ENCODE measurements at regions not wholly inside any gene's neighbourhood (a gene's known extent, or its start where the extent isn't known, plus 50 kb on each side); places are given as distances from the start of the nearest gene placed in this dataset.
A peak's percentile ranks its signal among the peaks of the same experiment; 100 is the strongest.

DNA sequence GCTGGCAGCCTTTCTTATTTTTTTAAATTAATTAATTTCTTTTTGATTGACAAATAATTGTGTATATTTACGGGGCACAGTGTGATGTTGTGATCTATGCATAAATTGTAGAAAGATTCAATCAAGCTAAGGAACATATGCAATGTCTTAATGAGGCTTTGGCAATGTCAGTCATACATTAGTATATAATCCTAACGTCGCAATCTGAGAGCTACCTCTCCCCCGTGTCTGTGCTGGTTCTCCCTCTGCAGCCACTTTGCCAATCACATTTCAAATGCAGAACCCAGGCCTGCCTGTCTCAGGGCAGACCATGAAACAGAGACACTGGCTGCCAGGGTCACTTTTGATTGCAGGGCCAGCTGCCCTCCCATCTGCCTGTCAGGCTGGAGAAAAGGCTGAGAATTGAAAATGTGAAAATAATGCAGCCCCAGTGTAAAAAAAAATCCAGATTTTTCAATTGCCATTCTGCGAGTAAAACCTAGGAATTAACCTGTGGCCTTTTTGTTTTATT is 56.3 kb downstream of the SLC24A2 start:
- DNase-seq (ENCODE audit: low read depth in 2 of 2) = no peak

DNA sequence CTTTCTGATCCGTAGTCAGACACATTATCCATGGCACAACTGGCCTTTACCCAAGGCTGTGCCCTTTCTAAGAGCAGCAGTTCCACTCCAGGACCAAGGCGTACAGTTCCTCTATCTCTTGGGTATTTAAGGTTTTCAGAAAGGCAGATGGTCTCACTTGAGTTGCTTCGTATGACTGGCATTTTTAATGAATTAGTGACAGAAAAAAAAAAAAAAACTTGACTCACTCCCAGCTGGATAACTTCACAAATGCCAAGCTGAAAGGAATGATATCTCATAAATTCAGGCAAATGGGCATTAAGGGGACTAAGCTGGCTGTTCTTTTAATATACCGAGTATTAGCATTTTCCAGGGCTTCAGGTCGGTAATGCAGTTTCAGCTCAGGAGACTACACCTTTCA is 60.7 kb downstream of the SLC24A2 start:
- DNase-seq (ENCODE audit: low read depth in 2 of 2) = no peak

GRCh38 chr9:19725970-19726369 is 62.9 kb downstream of the SLC24A2 start:
- DNase-seq (ENCODE audit: low read depth in 2 of 2) = no peak

DNA sequence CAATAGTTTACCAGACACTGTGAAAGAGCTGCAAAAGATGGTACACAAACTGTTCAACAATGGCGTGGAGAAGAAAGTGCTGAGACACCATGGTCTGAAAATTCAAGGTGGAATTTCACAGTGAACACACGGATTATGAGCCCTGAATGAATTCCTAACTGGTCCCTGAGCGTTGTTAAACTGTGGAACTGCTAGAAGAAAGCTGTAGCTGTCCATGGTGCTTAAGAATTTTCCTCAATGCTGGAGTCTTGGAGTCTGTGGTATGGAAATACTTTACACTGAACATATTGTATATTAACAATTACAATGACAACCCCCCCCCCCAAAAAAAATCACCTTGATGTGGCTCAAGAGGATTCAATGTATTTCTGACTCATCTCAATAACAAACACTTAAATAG is 68.5 kb downstream of the SLC24A2 start:
- DNase-seq (ENCODE audit: low read depth in 2 of 2) = peak; percentile 12 to 54

DNA sequence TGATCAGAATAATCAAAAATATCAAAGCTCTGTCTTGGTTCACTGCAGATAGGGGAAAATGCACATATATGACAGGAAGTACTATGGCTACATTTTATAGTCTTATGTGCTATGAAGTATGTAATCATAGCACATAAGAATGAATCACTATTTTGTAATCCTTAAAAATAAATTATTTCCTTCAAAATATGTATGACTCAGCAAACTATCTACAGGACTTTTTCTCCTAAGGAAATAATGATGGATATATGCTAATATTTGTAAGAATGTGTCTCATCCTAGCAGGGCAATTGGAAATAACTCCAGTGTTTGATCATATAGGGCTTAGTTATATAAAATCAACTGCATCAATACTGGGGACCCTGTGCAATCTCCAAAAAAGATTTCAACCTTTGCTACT is 85.1 kb downstream of the SLC24A2 start:
- DNase-seq (ENCODE audit: low read depth in 2 of 2) = no peak

GRCh38 chr9:19701991-19702390 is 86.8 kb downstream of the SLC24A2 start:
- no peak for DNase-seq (ENCODE audit: low read depth in 2 of 2)

GRCh38 chr9:19701274-19701673 is 87.6 kb downstream of the SLC24A2 start:
- DNase-seq (ENCODE audit: low read depth in 2 of 2) = no peak

DNA sequence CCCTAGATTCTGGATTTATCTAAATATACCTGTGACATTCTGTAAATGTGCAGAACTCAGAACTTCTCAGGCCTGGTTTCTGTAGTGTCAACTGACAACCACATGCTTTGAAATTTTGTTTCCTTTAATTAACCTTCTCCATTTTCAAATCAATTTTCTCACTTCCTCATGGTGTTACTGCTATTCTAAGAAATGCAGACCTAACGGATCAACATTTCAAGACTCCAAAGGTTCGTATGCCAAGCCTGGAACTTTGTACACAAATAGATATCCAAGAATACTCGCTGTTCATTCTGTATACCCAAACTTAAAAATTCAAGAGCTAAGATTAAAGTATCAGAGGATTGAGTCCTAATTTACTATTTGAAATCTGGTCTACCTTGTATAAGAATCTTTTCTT is 88.1 kb downstream of the SLC24A2 start:
- DNase-seq (ENCODE audit: low read depth in 2 of 2) = no peak

DNA sequence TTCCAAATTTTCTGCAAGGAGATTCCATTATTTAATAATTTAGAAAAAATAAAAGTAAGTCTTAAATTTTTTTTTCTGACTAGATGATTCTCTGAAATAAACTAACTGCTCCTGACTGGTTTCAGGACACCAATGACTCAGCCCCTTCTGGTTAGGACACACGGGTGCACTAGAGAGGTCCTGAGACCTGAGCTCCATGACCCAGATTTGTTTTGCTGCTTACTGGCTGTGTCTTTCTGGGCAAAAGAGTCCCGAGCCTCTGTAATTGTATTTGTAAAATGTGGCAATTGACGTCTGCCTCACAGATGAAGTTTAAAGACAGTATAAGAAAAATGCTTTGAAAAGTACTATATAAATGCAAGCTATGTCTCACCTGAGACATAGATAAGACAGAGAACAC is 89.1 kb downstream of the SLC24A2 start:
- no peak for DNase-seq (ENCODE audit: low read depth in 2 of 2)

- no peak for DNase-seq (ENCODE audit: low read depth in 2 of 2)
These were observed 89.9 kb downstream of the SLC24A2 start for GRCh38 chr9:19698960-19699359.

GRCh38 chr9:19694601-19695000 is 94.2 kb downstream of the SLC24A2 start:
- DNase-seq (ENCODE audit: low read depth in 2 of 2) = no peak

DNA sequence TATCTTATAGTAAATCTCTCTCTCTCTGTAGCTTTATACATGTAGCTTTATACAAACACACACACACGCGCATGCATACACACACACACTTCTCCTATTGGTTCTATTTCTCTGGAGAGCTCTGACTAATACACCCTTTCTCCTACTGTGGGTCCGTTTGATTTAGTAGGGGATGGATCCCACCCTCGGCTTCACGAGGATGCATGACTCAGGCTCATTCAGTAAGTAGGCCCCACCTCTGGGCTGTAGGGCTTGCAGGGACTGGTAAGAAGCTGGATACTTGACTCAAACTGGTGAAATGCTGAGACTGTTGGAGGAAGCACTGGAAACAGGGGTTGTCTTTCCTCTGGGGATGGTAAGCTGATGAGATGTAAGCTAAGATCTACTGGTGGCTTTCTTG is 98.7 kb downstream of the SLC24A2 start:
- no peak for DNase-seq (ENCODE audit: low read depth in 2 of 2)

- DNase-seq (ENCODE audit: low read depth in 2 of 2) = no peak
These were observed 99.3 kb downstream of the SLC24A2 start for GRCh38 chr9:19689328-19690101.

- no peak for DNase-seq (ENCODE audit: low read depth in 2 of 2)
These were observed 105.1 kb downstream of the SLC24A2 start for GRCh38 chr9:19683715-19684114.

- DNase-seq (ENCODE audit: low read depth in 2 of 2) = no peak
These were observed 106.4 kb downstream of the SLC24A2 start for GRCh38 chr9:19682397-19682796.

- DNase-seq (ENCODE audit: low read depth in 2 of 2) = no peak
These were observed 107.0 kb downstream of the SLC24A2 start for GRCh38 chr9:19681846-19682245.

GRCh38 chr9:19677924-19678323 is 110.9 kb downstream of the SLC24A2 start:
- no peak for DNase-seq (ENCODE audit: low read depth in 2 of 2)

- DNase-seq (ENCODE audit: low read depth in 2 of 2) = no peak
These were observed 113.3 kb downstream of the SLC24A2 start for GRCh38 chr9:19675492-19675891.

DNA sequence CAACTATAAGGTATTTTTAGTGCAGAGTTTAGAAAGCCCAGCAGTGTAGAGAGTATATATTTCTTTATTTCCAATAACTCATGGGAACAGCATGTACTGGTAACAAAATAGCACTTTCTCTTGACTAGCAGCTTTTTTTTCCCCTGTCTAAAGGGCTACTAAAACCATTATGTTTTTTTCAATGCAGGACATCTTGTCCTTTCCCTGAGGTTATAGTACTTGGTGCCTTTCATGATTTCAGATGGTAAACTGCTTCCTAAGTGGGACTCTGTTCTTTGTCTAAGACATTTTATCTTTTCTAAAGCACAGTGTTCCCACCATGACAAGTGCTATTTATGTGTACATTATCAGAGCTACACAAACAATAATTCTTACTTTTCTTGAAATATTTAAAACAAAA is 122.3 kb downstream of the SLC24A2 start:
- DNase-seq (ENCODE audit: low read depth in 2 of 2) = no peak

- no peak for DNase-seq (ENCODE audit: low read depth in 2 of 2)
These were observed 123.5 kb downstream of the SLC24A2 start for GRCh38 chr9:19665146-19665863.

GRCh38 chr9:19663570-19663969 is 125.3 kb downstream of the SLC24A2 start:
- no peak for DNase-seq (ENCODE audit: low read depth in 2 of 2)

DNA sequence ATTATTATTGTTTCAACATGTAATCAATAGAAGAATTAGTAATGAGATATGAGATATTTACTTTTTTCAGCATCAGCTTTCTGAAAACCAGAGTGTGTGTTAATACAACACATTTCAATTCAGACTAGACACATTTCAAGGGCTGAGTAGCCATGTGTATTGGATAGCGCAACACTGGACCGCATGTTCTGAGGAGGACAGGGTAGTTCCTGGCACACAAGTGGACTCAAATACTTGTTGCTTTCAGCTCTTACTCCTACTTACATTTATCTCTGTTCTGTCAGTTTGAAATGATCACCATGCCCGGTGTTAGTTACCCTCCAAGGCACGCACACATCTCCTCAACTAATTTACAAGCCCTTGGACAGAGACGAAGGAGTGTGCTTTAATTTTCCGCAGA is 126.6 kb downstream of the SLC24A2 start:
- DNase-seq (ENCODE audit: low read depth in 2 of 2) = no peak

GRCh38 chr9:19660019-19660418 is 128.8 kb downstream of the SLC24A2 start:
- DNase-seq (ENCODE audit: low read depth in 2 of 2) = peak in 1 of 2 donors; percentile 1
